Stimulated activated CD4-positive, alpha-beta T cell treated with anti-CD3 and anti-CD28 coated beads, Interleukin-4, amount 100 ng/mL, for 24 hours (primary cell): ENCODE measurements at regions not wholly inside any gene's neighbourhood (a gene's known extent, or its start where the extent isn't known, plus 50 kb on each side); places are given as distances from the start of the nearest gene placed in this dataset.

ENCODE experiments used
- DNase-seq: peaks from one replicate; pipeline ENCODE4 v3.0.0-alpha.2; 2020

- no peak for DNase-seq
These were observed 797.4 kb upstream of the COBL start for GRCh38 chr7:52114056-52114455.

- no peak for DNase-seq
These were observed 790.7 kb upstream of the COBL start for GRCh38 chr7:52107355-52107754.

GRCh38 chr7:52095861-52096260 is 779.3 kb upstream of the COBL start:
- DNase-seq: no peak

- no peak for DNase-seq
These were observed 775.4 kb upstream of the COBL start for GRCh38 chr7:52091996-52092395.

GRCh38 chr7:52091101-52091500 is 774.5 kb upstream of the COBL start:
- DNase-seq: no peak

- DNase-seq: no peak
These were observed 771.6 kb upstream of the COBL start for GRCh38 chr7:52088008-52088901.

GRCh38 chr7:52085610-52086009 is 769.0 kb upstream of the COBL start:
- DNase-seq: no peak

- DNase-seq: no peak
These were observed 763.9 kb upstream of the COBL start for GRCh38 chr7:52080493-52080892.

- DNase-seq: no peak
These were observed 763.1 kb upstream of the COBL start for GRCh38 chr7:52079726-52080125.

- DNase-seq: no peak
These were observed 761.0 kb upstream of the COBL start for GRCh38 chr7:52077571-52077970.

- DNase-seq: no peak
These were observed 758.3 kb upstream of the COBL start for GRCh38 chr7:52074912-52075311.

GRCh38 chr7:52074071-52074470 is 757.5 kb upstream of the COBL start:
- no peak for DNase-seq

GRCh38 chr7:52071744-52072143 is 755.1 kb upstream of the COBL start:
- DNase-seq: no peak

GRCh38 chr7:52064493-52064892 is 747.9 kb upstream of the COBL start:
- no peak for DNase-seq

GRCh38 chr7:52061666-52062065 is 745.1 kb upstream of the COBL start:
- no peak for DNase-seq

GRCh38 chr7:52053525-52053924 is 736.9 kb upstream of the COBL start:
- no peak for DNase-seq

- DNase-seq: no peak
These were observed 714.1 kb upstream of the COBL start for GRCh38 chr7:52030722-52031121.

GRCh38 chr7:52026140-52026539 is 709.5 kb upstream of the COBL start:
- no peak for DNase-seq

- DNase-seq: no peak
These were observed 704.7 kb upstream of the COBL start for GRCh38 chr7:52021343-52021742.

GRCh38 chr7:52018680-52019054 is 702.1 kb upstream of the COBL start:
- DNase-seq: no peak

- DNase-seq: no peak
These were observed 701.4 kb upstream of the COBL start for GRCh38 chr7:52017802-52018679.

GRCh38 chr7:52009181-52009580 is 692.6 kb upstream of the COBL start:
- no peak for DNase-seq

- DNase-seq: no peak
These were observed 690.1 kb upstream of the COBL start for GRCh38 chr7:52006674-52007073.

- no peak for DNase-seq
These were observed 689.0 kb upstream of the COBL start for GRCh38 chr7:52005613-52006012.
